GM19023 (cell line): ENCODE measurements at regions not wholly inside any gene's neighbourhood (a gene's known extent, or its start where the extent isn't known, plus 50 kb on each side); places are given as distances from the start of the nearest gene placed in this dataset.

Experiments used
- ATAC-seq: cut with Tn5 transposase; IDR thresholded peaks from one replicate; pipeline ENCODE4 v1.9.1; 2021; ENCODE audit warnings: mild to moderate bottlenecking, moderate library complexity; ENCODE audit not compliant: unreplicated experiment

GRCh38 chr16:88282564-88283395 lies 100.0 kb upstream of the ZNF469 start:
- ATAC-seq, result no peak

- ATAC-seq, result no peak
Observed at GRCh38 chr16:88283596-88283995, 99.2 kb upstream of the ZNF469 start.

- ATAC-seq, result no peak
Observed at GRCh38 chr16:88284101-88284500, 98.7 kb upstream of the ZNF469 start.

GRCh38 chr16:88284626-88285513 lies 97.9 kb upstream of the ZNF469 start:
- ATAC-seq, result no peak

GRCh38 chr16:88285514-88285822 lies 97.3 kb upstream of the ZNF469 start:
- no peak for ATAC-seq

- no peak for ATAC-seq
Observed at GRCh38 chr16:88286301-88286923, 96.3 kb upstream of the ZNF469 start.

- ATAC-seq, result no peak
Observed at GRCh38 chr16:88287219-88287618, 95.5 kb upstream of the ZNF469 start.

GRCh38 chr16:88288303-88288702 lies 94.5 kb upstream of the ZNF469 start:
- ATAC-seq, result no peak

GRCh38 chr16:88289001-88289400 lies 93.8 kb upstream of the ZNF469 start:
- no peak for ATAC-seq

GRCh38 chr16:88289561-88289960 lies 93.2 kb upstream of the ZNF469 start:
- no peak for ATAC-seq

- no peak for ATAC-seq
Observed at GRCh38 chr16:88289968-88290401, 92.8 kb upstream of the ZNF469 start.

GRCh38 chr16:88290850-88291830 lies 91.6 kb upstream of the ZNF469 start:
- ATAC-seq, result no peak

- no peak for ATAC-seq
Observed at GRCh38 chr16:88292007-88292970, 90.5 kb upstream of the ZNF469 start.

- ATAC-seq, result no peak
Observed at GRCh38 chr16:88293097-88293496, 89.7 kb upstream of the ZNF469 start.

GRCh38 chr16:88295671-88296436 lies 86.9 kb upstream of the ZNF469 start:
- no peak for ATAC-seq

GRCh38 chr16:88296437-88297177 lies 86.2 kb upstream of the ZNF469 start:
- ATAC-seq, result no peak

- ATAC-seq, result no peak
Observed at GRCh38 chr16:88297178-88297720, 85.5 kb upstream of the ZNF469 start.
